ENCODE measurements at regions not wholly inside any gene's neighbourhood (a gene's known extent, or its start where the extent isn't known, plus 50 kb on each side); places are given as distances from the start of the nearest gene placed in this dataset.

DNA sequence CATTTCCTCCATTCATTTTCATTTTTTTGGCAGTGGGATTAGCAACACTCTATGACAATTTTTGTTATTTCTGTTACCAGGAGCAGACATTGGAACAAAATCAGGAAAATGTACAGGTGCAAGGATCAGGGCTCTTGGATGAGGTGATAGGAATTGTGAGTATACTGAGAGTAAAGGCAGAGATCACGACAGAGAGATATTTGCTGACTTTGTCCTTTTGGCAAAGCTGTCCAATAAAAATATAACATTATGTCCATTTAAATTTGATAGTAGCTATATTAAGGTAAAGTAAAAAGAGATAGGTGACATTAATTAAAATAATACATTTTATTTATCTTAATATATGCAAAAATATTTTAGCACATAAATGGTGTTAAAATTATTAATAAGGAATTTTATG, 373.1 kb upstream of the GNPDA2 start:
- no peak for DNase-seq

DNA sequence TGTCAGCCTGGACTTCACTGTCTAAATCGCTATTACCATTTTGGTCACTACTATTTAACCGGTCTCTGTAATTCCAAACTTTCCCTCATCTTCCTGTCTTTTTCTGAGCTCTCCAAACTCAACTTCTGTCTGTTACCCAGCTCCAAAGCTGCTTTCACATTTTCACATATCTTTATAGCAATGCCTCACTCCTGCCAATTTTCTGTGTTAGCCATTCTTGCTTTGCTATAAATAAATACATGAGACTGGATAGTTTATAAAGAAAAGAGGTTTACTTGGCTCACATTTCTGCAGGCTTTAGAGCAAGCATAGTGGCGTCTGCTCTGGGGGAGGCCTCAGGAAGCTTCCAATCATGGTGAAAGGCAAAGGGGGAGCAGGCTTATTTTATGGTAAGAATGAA, 368.3 kb upstream of the GNPDA2 start:
- no peak for DNase-seq

GRCh38 chr4:45082101-45082500, 355.7 kb upstream of the GNPDA2 start:
- DNase-seq, result peak in 2 of 56 donors; percentile 8 to 18

DNA sequence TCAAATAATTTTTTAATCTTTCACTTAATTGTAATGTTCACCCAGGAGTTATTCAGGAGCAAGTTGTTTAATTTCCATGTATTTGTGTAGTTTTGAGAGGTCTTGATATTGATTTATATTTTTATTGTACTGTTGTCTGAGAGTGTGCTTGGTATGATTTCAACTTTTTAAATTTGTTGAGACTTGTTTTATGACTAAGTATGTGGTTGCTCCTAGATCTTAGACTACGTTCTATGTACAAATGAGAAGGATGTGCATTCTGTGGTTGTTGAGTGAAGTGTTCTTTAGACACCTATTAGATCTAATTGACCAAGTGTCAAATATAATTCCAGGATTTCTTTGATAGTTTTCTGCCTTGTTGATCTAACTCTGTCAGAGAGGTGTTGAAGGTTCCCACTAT, 353.3 kb upstream of the GNPDA2 start:
- no peak for DNase-seq

GRCh38 chr4:45078201-45078600, 351.8 kb upstream of the GNPDA2 start:
- DNase-seq, result no peak

DNA sequence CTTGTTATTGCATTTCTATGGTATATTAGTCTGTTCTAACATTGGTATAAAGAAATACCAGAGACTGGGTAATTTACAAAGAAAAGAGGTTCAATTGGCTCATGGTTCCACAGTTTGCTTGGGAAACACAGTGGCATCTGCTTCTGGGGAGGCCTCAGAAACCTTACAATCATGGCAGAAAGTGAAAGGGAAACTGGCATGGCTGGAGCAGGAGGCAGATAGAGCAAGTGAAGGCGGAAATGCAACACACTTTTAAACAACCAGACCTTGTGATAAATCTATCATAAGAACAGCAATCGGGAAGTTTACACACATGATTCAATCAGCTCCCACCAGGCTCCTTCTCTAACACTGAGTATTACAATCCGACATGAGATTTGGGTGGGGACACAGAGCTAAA, 346.6 kb upstream of the GNPDA2 start:
- no peak for DNase-seq

GRCh38 chr4:45064741-45065140, 338.4 kb upstream of the GNPDA2 start:
- DNase-seq, result no peak

GRCh38 chr4:45063696-45064095, 337.3 kb upstream of the GNPDA2 start:
- no peak for DNase-seq

GRCh38 chr4:45062935-45063545, 336.7 kb upstream of the GNPDA2 start:
- no peak for DNase-seq

DNA sequence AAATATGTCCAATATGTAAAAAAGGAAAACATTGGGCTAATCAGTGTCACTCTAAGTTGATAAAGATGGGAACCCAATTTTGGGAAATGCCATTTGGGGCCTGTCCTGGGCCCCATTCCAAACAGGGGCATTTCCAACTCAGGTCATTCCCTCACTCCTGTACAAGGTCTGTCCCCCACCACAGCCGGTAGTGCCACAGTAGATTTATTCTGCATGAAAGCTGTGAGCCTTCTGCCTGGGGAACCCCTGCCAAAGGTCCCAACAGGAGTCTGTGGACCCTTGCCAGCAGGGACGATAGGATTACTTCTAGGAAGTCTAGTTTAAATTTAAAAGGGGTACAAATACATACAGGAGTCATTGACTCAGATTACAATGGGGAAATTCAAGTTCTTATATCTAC, 317.6 kb upstream of the GNPDA2 start:
- DNase-seq, result no peak

GRCh38 chr4:45036677-45037076, 310.3 kb upstream of the GNPDA2 start:
- DNase-seq, result no peak

DNA sequence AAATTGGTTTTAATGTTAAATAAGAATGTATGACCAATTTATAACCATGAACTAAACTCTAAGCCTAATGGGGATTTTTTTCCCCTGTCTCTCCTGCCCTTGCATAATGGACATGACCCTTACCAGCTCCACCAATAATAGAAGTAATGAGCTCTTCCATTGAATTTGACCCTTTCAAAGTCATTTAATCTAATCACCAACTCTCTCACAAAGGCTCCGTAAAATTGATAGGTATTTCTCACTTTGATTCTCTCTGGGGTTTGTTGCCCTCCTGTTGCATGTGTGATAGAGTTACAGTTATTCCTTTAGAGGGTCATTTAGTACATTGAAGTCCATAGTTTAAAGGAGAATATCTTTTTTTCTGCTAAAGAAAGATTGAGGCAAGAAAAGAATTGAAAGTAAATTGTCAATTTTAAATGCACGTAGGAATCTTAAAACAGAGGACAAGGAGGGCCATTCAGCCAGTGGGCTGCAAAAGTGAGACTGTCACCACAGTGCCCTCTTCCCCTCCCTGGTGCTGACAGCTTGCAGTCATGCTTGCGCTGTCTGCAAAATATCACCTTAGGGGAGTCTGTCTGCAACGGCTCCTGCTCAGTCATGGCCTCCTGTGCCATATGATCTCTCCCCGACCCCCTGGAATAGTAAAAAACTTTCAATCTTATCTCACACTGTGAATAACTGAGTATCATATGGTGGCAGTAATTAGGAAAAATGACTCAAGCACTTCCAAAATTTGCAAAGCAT, 307.5 kb upstream of the GNPDA2 start:
- no peak for DNase-seq

- DNase-seq, result no peak
These were observed 303.7 kb upstream of the GNPDA2 start for GRCh38 chr4:45030059-45030458.

DNA sequence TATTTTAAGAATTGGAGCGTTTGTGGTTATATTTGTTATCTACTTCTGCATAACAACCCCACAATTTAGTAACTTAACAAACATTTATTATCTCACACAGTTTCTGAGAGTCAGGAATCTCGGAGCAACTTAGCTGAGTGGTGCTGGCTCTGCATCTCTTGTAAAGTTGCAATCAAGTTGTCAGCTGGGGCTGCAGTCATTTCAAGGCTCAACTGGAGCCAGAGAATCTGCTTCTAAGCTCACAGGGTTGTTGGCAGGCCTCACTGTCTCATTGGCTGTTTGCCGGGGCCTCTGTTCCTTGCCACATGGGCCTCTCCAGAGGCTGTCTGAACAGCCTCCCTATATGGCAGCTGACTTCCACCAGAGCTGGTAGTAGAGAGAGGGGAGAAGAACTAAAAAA, 281.2 kb upstream of the GNPDA2 start:
- no peak for DNase-seq

DNA sequence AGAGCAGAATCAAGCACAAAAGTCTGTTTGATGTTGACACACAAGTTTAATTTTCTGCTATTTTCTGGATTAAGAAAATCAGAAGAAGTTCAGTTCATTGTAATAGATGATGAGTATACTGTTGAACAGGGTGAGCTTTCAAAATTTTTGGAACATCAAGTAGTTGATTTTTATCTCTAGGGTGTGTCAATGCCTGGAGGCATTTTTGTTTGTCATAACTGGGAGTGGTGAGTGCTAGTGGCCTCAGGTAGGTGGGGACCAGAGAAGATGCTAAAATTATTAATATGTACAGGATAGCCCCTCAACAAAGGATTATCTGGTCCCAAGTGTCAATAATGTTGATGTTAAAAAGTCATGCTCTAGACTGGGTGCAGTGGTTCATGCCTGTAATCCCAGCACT, 279.7 kb upstream of the GNPDA2 start:
- DNase-seq, result no peak

GRCh38 chr4:45004847-45005565, 278.6 kb upstream of the GNPDA2 start:
- DNase-seq, result no peak

DNA sequence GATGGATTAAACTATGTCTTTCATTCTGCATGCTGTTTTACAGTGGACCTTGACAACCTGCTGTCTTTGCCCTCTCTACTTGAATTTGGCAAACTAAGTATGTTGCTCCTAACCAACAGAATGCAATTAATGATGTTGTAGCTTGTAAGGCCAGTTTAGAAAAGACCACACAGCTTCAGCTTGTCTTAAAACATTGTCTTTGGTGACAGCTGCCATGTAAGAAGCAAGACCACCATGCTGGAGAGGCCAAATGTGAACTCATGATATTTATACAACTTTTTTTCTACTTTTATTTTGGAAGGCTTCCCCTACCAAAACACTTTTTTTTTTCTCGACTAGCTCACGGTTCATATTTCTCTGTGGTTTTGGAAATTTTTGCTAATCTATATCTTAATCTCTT, 278.0 kb upstream of the GNPDA2 start:
- DNase-seq, result no peak

DNA sequence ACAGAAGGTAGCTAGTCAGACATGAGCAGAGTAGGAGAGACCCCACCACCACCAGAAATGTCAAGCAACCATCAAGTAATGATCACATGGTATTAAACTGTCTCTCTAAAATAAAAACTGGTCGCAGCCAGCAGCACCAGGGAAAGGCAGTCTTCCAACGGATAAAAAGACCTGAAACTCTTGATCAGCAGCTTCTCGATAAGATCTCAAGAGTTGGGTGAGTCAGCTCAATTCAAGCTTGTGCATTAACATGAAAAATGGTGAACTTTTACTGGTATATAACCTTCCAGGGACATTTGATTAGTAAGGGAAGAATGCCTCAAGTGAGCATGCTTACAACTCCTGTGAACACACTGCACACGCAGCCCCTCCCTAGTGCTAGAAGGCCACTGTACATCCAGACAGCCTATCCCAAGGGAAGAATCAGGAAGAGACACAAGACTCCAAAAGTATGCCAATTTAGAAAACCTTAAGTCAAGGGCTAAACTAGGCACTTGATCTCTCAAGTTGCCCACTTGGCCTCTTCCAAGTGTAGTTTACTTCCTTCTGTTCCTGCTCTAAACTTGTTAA, 270.0 kb upstream of the GNPDA2 start:
- DNase-seq, result no peak

GRCh38 chr4:44988011-44988410, 261.7 kb upstream of the GNPDA2 start:
- no peak for DNase-seq

GRCh38 chr4:44985938-44986337, 259.6 kb upstream of the GNPDA2 start:
- no peak for DNase-seq

DNA sequence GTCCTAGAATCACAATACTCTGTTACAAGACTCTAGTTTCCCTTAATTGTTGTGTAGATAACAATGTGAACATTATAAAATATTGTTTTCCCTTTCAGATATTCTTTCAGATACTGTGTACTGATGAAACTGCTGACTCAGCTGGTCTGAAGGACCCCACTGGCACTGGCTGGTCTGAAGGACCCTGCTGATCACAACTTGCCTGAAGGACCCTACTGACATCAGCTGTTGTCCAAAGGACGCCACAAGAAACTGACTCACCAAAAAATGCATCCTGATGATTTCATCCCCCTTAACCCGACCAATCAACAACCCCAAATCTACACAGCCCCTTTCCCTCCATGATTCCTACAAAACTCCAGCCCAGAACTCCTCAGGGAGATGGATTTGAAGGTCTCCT, 258.8 kb upstream of the GNPDA2 start:
- DNase-seq, result no peak

- DNase-seq, result no peak
These were observed 257.7 kb upstream of the GNPDA2 start for GRCh38 chr4:44984083-44984482.
